ENCODE measurements at regions not wholly inside any gene's neighbourhood (a gene's known extent, or its start where the extent isn't known, plus 50 kb on each side); places are given as distances from the start of the nearest gene placed in this dataset.

- DNase-seq (ENCODE audit: low read depth): no peak
- TF ChIP-seq CTCF (conservative IDR thresholded peaks at IDR 0.05; ENCODE audit: control insufficient read depth, insufficient read depth, low read depth, low read length): no peak
- H3K4me3 ChIP-seq (ENCODE audit: control insufficient read depth, low read depth, low read length): no peak overlapping the region
Measured at GRCh38 chr11:23564370-23564769, 704.1 kb upstream of the CCDC179 start.

- DNase-seq (ENCODE audit: low read depth): no peak
- no peak overlapping the region for H3K4me3 ChIP-seq (ENCODE audit: control insufficient read depth, low read depth, low read length)
- TF ChIP-seq CTCF (conservative IDR thresholded peaks at IDR 0.05; ENCODE audit: control insufficient read depth, insufficient read depth, low read depth, low read length): no peak
Measured at GRCh38 chr11:23569134-23569533, 708.9 kb upstream of the CCDC179 start.

- no peak for TF ChIP-seq CTCF (conservative IDR thresholded peaks at IDR 0.05; ENCODE audit: control insufficient read depth, insufficient read depth, low read depth, low read length)
- no peak for DNase-seq (ENCODE audit: low read depth)
- H3K4me3 ChIP-seq (ENCODE audit: control insufficient read depth, low read depth, low read length): no peak overlapping the region
Measured at GRCh38 chr11:23569547-23569946, 709.3 kb upstream of the CCDC179 start.

- peak; percentile 17 for DNase-seq (ENCODE audit: low read depth)
- H3K4me3 ChIP-seq (ENCODE audit: control insufficient read depth, low read depth, low read length): no peak overlapping the region
- TF ChIP-seq CTCF (conservative IDR thresholded peaks at IDR 0.05; ENCODE audit: control insufficient read depth, insufficient read depth, low read depth, low read length): no peak
Measured at GRCh38 chr11:23570828-23571227, 710.6 kb upstream of the CCDC179 start.

- H3K4me3 ChIP-seq (ENCODE audit: control insufficient read depth, low read depth, low read length): no peak overlapping the region
- TF ChIP-seq CTCF (conservative IDR thresholded peaks at IDR 0.05; ENCODE audit: control insufficient read depth, insufficient read depth, low read depth, low read length): no peak
- DNase-seq (ENCODE audit: low read depth): no peak
Measured at GRCh38 chr11:23573429-23573828, 713.2 kb upstream of the CCDC179 start.

- no peak overlapping the region for H3K4me3 ChIP-seq (ENCODE audit: control insufficient read depth, low read depth, low read length)
- TF ChIP-seq CTCF (conservative IDR thresholded peaks at IDR 0.05; ENCODE audit: control insufficient read depth, insufficient read depth, low read depth, low read length): no peak
- DNase-seq (ENCODE audit: low read depth): no peak
Measured at GRCh38 chr11:23574149-23574548, 713.9 kb upstream of the CCDC179 start.

GRCh38 chr11:23577296-23577695 lies 717.0 kb upstream of the CCDC179 start:
- no peak overlapping the region for H3K4me3 ChIP-seq (ENCODE audit: control insufficient read depth, low read depth, low read length)
- DNase-seq (ENCODE audit: low read depth): no peak
- no peak for TF ChIP-seq CTCF (conservative IDR thresholded peaks at IDR 0.05; ENCODE audit: control insufficient read depth, insufficient read depth, low read depth, low read length)
